SK-N-MC (cell line): ENCODE measurements at regions not wholly inside any gene's neighbourhood (a gene's known extent, or its start where the extent isn't known, plus 50 kb on each side); places are given as distances from the start of the nearest gene placed in this dataset.

Source experiments
- EZH2 ChIP-seq: fragments of 200-600 bp; sonication (generic); IDR thresholded peaks from one replicate; pipeline ENCODE4 v1.6.1; 2017; ENCODE audit warnings: antibody characterized with exemption
- FOXP2 ChIP-seq: optimal IDR thresholded peaks from 2 replicates; pipeline ENCODE3; 2011; ENCODE audit warnings: mild to moderate bottlenecking, moderate library complexity; ENCODE audit not compliant: insufficient read depth; ENCODE audit errors: extremely low read length, control extremely low read depth
- POLR2AphosphoS5 ChIP-seq: IDR thresholded peaks from 2 replicates; pipeline ENCODE4 v1.6.1; 2012; ENCODE audit warnings: mild to moderate bottlenecking, low read depth, low read length, borderline replicate concordance

- TF ChIP-seq POLR2AphosphoS5 (no peak), EZH2 (no peak), FOXP2 (no peak)
These were observed 731.8 kb downstream of the SEMA5A start for GRCh38 chr5:8814105-8814504.
